ENCODE measurements at regions not wholly inside any gene's neighbourhood (a gene's known extent, or its start where the extent isn't known, plus 50 kb on each side); places are given as distances from the start of the nearest gene placed in this dataset.

- DNase-seq (ENCODE audit: low read depth in 1 of 2, low spot score in 2 of 2): no peak
- no peak overlapping the region for H3K4ac ChIP-seq (replicated peaks; ENCODE audit: insufficient read length, low read depth, low read length)
- FAIRE-seq: no peak
- no peaks in the 10 kb centered on the region for H3K23me2 ChIP-seq (ENCODE audit: low read depth, low read length)
- H3K27ac ChIP-seq (ENCODE audit: low read depth, low read length): no peak overlapping the region
- no peak overlapping the region for H2AK5ac ChIP-seq (ENCODE audit: low read depth, low read length)
- no peak overlapping the region for H4K5ac ChIP-seq (ENCODE audit: insufficient read length, low read depth, low read length)
- TF ChIP-seq SIN3A (conservative IDR thresholded peaks at IDR 0.05 in 1 of 2, IDR thresholded peaks at IDR 0.05 in 1 of 2; ENCODE audit: low read depth in 1 of 2, low read length in 2 of 2) (no peak), SP4 (IDR thresholded peaks at IDR 0.05; ENCODE audit: low read length) (no peak), EZH2 (IDR thresholded peaks at IDR 0.05; ENCODE audit: low read depth, low read length, severe bottlenecking) (no peak), CBX5 (IDR thresholded peaks at IDR 0.05; ENCODE audit: low read depth, low read length) (no peak), RNF2 (IDR thresholded peaks at IDR 0.05; ENCODE audit: borderline replicate concordance, low read depth, low read length, missing control alignments, poor library complexity, severe bottlenecking) (no peak), CREB1 (IDR thresholded peaks at IDR 0.05) (no peak), MAFK (IDR thresholded peaks at IDR 0.05; ENCODE audit: low read depth, low read length) (no peak)
- no peak overlapping the region for H3K56ac ChIP-seq (replicated peaks; ENCODE audit: insufficient read length, low read depth, low read length)
- no peaks in the 10 kb centered on the region for H4K20me1 ChIP-seq (replicated peaks in 1 of 2; ENCODE audit: control insufficient read depth in 1 of 2, insufficient read depth in 2 of 2, low read length in 2 of 2)
- peaks cover 0 to 26% (median 16%) of the 10 kb centered on the region in 4 experiments; a peak in 6 of 7 replicates for H3K4me1 ChIP-seq (replicated peaks in 1 of 4; ENCODE audit: control insufficient read depth in 3 of 4, insufficient read depth in 4 of 4, low read length in 3 of 4)
- H3K36me3 ChIP-seq (ENCODE audit: control insufficient read depth in 2 of 4, insufficient read depth in 4 of 4, low read length in 3 of 4): no peaks in the 10 kb centered on the region
- WGBS, 2 experiments (ENCODE audit: extremely low coverage in 1 of 2, insufficient coverage in 1 of 2, insufficient read length in 1 of 2, insufficient replicate concordance in 2 of 2, low coverage in 1 of 2, low lambda C conversion rate in 2 of 2, missing lambda C conversion rate in 1 of 2): 95% methylated on average over 5 of the region's 5 CpGs; no CpG with 5 or more reads in 1 of the 2 experiments
- no peak overlapping the region for H2AFZ ChIP-seq (ENCODE audit: low read length)
- no peak overlapping the region for H3K14ac ChIP-seq (ENCODE audit: insufficient read length)
- H3K79me2 ChIP-seq (ENCODE audit: control insufficient read depth in 1 of 2, insufficient read depth in 2 of 2, low read length in 2 of 2): no peaks in the 10 kb centered on the region
- H2BK5ac ChIP-seq (ENCODE audit: low read depth, low read length): no peak overlapping the region
- H3K23ac ChIP-seq (ENCODE audit: insufficient read length): no peak overlapping the region
- H2BK20ac ChIP-seq (ENCODE audit: low read length): no peak overlapping the region
- H3K4me2 ChIP-seq (ENCODE audit: insufficient read depth in 1 of 2, low read depth in 2 of 2, low read length in 2 of 2): no peak overlapping the region
- H4K91ac ChIP-seq (replicated peaks; ENCODE audit: insufficient read length, low read length): no peak overlapping the region
- H2BK12ac ChIP-seq (ENCODE audit: low read depth, low read length): no peak overlapping the region
- no peaks in the 10 kb centered on the region for H3K9me3 ChIP-seq (ENCODE audit: insufficient read depth in 2 of 2, low read depth in 1 of 2, low read length in 1 of 2)
- POLR2A ChIA-PET (ENCODE audit: partially characterized antibody): no interaction called here
- no peaks in the 10 kb centered on the region for H3K79me1 ChIP-seq (ENCODE audit: low read depth, low read length)
- no peaks in the 10 kb centered on the region; a peak in 1 of 7 replicates for H3K27me3 ChIP-seq (replicated peaks in 1 of 4; ENCODE audit: control insufficient read depth in 3 of 4, extremely low read depth in 1 of 4, insufficient read depth in 3 of 4, low read length in 3 of 4)
- no peak overlapping the region for H3K18ac ChIP-seq (ENCODE audit: extremely low read depth, low read length)
- H3K4me3 ChIP-seq (ENCODE audit: extremely low read depth in 1 of 4, insufficient read depth in 2 of 4, low read depth in 3 of 4, low read length in 4 of 4): no peak overlapping the region
- H4K8ac ChIP-seq (ENCODE audit: extremely low read depth, insufficient read depth, low read length): no peak overlapping the region
- no peak overlapping the region for H2BK15ac ChIP-seq (ENCODE audit: low read length)
- no peak overlapping the region for H2BK120ac ChIP-seq (replicated peaks; ENCODE audit: low read depth, low read length)
- no peak overlapping the region for H3K9ac ChIP-seq (replicated peaks in 1 of 4; ENCODE audit: extremely low read depth in 1 of 4, low read depth in 3 of 4, low read length in 3 of 4)
- CTCF ChIA-PET (ENCODE audit: partially characterized antibody): interaction anchor here (1.0 to 8.0 kb wide), 4 partner anchors 8 to 143 kb away, joined by 3 to 59 read pairs (median 10); no protein-coding TSS in a partner anchor
Observed at GRCh38 chr1:10896673-10897072, 100.2 kb upstream of the CASZ1 start.

Data from H1 (cell line).